GM12875 (cell line): ENCODE measurements at regions not wholly inside any gene's neighbourhood (a gene's known extent, or its start where the extent isn't known, plus 50 kb on each side); places are given as distances from the start of the nearest gene placed in this dataset.

Source experiments
- H3K4me3 ChIP-seq: one replicate; pipeline ENCODE4 v1.5.1; 2011; ENCODE audit warnings: low read depth, low read length, control low read depth
- TF ChIP-seq, protein P1 (sequence below): IDR thresholded peaks from 2 replicates; pipeline ENCODE4 v1.5.1; 2011; ENCODE audit warnings: low read depth, mild to moderate bottlenecking, control low read depth, inconsistent platforms, low read length, moderate library complexity, borderline replicate concordance; ENCODE audit not compliant: insufficient read depth

- TF ChIP-seq, protein P1, sequence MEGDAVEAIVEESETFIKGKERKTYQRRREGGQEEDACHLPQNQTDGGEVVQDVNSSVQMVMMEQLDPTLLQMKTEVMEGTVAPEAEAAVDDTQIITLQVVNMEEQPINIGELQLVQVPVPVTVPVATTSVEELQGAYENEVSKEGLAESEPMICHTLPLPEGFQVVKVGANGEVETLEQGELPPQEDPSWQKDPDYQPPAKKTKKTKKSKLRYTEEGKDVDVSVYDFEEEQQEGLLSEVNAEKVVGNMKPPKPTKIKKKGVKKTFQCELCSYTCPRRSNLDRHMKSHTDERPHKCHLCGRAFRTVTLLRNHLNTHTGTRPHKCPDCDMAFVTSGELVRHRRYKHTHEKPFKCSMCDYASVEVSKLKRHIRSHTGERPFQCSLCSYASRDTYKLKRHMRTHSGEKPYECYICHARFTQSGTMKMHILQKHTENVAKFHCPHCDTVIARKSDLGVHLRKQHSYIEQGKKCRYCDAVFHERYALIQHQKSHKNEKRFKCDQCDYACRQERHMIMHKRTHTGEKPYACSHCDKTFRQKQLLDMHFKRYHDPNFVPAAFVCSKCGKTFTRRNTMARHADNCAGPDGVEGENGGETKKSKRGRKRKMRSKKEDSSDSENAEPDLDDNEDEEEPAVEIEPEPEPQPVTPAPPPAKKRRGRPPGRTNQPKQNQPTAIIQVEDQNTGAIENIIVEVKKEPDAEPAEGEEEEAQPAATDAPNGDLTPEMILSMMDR: no peak
- no peak overlapping the region for H3K4me3 ChIP-seq
Observed at GRCh38 chr14:38410442-38410841, 154.5 kb upstream of the CLEC14A start.

- TF ChIP-seq, protein P1: no peak
Observed at GRCh38 chr14:38409071-38409705, 153.3 kb upstream of the CLEC14A start.

GRCh38 chr14:38405851-38406635 lies 150.2 kb upstream of the CLEC14A start:
- TF ChIP-seq, protein P1: no peak
- H3K4me3 ChIP-seq: no peak overlapping the region

More at GRCh38 chr14:38409071-38409705, 153.3 kb upstream of the CLEC14A start:
- H3K4me3 ChIP-seq: no peak overlapping the region

DNA sequence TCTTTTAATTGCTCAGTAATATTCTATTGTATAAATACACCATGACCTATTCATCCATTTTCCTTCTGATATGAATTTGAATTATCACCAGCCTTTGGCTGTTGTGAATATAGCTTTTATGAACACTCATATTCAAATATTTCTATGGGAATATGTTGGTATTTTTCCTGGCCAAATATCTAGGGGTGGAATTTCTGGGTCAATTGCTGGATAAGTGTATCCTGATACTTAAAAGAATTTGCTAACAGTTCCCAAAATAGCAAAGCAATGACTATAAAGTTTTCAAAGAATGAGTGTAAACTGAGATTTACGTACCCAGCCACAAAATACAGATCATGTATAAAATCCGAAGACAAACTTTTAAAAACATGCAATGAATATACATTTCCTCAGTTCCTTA lies 148.7 kb upstream of the CLEC14A start:
- TF ChIP-seq, protein P1: no peak
- H3K4me3 ChIP-seq: no peak overlapping the region

GRCh38 chr14:38404100-38404541 lies 148.2 kb upstream of the CLEC14A start:
- H3K4me3 ChIP-seq: no peak overlapping the region
- TF ChIP-seq, protein P1: no peak

DNA sequence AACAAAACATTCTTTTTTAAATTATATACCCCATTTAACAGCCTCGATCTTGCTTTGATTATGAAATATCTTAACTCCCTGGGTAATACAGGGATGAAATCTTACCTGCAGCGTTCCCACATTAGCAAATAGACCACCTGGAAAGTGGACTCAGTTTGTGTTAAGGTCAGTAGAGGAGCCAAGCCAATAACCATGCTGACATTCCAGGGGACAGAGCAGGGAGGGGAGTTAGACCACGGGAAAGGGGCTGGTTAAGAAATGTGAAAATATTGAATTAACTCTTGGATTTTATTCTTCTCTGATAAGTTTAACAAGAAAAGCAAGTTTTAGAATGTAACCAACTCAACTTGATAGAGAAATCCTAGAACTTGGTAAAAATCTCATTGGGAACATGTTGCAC lies 144.9 kb upstream of the CLEC14A start:
- TF ChIP-seq, protein P1: no peak
- no peak overlapping the region for H3K4me3 ChIP-seq

- TF ChIP-seq, protein P1: no peak
- H3K4me3 ChIP-seq: no peak overlapping the region
Observed at GRCh38 chr14:38399652-38400051, 143.8 kb upstream of the CLEC14A start.
